Ovary (tissue), 3 donors: ENCODE measurements at regions not wholly inside any gene's neighbourhood (a gene's known extent, or its start where the extent isn't known, plus 50 kb on each side); places are given as distances from the start of the nearest gene placed in this dataset.

ENCODE experiments used
- CTCF ChIP-seq, 3 donors: fragments of 450-650 bp in 2 of 3; fragments of 200-600 bp in 1 of 3; IDR thresholded peaks; one replicate each; pipeline versions ENCODE4 v1.5.1 to v1.8.0; 2016 to 2022; ENCODE audit warnings: antibody characterized with exemption in 3 of 3, mild to moderate bottlenecking in 1 of 3
- EP300 ChIP-seq: sonication (generic); formaldehyde crosslinking; IDR thresholded peaks from one replicate; pipeline ENCODE4 v1.6.1; 2017; ENCODE audit warnings: antibody characterized with exemption
- POLR2A ChIP-seq: fragments of 450-650 bp; IDR thresholded peaks from one replicate; pipeline ENCODE4 v1.6.1; 2017; ENCODE audit warnings: antibody characterized with exemption, mild to moderate bottlenecking, moderate library complexity
- donor health status: DM: no; HTN: no; CAD: no.

DNA sequence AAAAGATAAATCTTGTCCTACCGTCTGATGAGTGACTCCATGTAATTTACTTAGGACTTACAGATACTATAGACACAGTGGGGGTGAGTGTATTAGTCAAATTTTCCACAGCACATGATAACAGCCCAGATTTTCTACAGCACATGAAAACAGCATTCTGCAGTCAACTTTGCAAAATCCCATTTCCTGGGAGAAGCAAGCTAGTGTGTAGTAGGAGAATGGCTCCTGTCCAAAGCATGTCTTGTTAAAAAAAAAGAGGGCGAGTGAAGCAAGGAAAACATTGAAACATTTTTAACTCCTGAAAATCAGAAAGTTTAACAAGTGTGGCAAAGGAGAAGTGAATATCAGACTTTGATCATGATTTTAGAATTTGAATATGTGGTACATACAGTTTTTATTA lies 817.8 kb upstream of the FAM98A start:
- TF ChIP-seq POLR2A (no peak), CTCF (IDR thresholded peaks at IDR 0.05) (no peak), EP300 (no peak)
